NOMO-1 treated with DMSO at 0.1 percent for 48 hours (cell line): ENCODE measurements at regions not wholly inside any gene's neighbourhood (a gene's known extent, or its start where the extent isn't known, plus 50 kb on each side); places are given as distances from the start of the nearest gene placed in this dataset.

Experiments
- DNase-seq: peaks from one replicate; lab custom pipeline; 2025; ENCODE audit not compliant: unreplicated experiment; lab: John Stamatoyannopoulos, UW

- no peak for DNase-seq
Observed at GRCh38 chr6:6518631-6519427, 69.7 kb upstream of the LY86 start.

DNA sequence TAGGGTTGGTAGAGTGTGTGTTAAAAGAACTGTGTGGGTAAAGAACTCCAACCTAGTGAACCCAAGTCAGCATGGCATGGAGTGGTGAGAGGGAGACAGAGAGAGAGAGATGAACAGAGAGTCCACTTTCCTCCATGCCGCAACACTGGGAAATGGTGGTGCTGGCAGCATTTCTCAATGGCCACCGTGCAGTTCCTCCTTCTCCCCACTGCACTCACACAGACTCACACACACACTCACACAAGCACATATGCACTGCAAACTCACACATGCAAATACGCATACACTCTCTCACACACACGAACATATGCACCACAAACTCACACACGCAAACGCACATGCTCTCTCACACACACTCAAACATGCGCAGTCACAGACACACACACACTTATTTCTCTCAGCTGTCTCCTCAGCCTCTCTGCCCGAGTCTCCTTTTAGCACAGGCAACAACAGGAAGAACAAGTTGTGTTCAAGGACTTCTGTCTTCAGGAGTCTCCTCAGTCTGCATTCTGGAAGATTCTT is 66.5 kb upstream of the LY86 start:
- no peak for DNase-seq

DNA sequence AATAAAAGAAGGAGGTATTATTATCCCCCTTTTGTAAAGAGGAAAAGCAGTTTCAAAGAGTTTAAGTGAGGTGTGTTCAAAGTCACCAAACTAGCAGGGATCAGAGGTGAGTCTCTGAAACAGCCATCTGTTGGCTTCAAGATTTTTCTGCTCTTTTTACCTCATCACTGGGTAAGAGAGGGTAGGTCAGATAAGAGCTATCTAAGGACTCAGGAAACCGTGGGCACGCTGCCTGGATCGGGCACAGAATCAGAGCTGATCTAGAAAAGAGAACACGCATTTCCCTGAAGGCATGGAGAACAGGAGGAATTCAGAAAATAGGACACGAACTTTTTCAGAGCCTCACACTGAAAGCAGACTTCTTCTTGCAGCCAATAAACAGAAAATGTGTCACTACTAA is 65.8 kb upstream of the LY86 start:
- no peak for DNase-seq

DNA sequence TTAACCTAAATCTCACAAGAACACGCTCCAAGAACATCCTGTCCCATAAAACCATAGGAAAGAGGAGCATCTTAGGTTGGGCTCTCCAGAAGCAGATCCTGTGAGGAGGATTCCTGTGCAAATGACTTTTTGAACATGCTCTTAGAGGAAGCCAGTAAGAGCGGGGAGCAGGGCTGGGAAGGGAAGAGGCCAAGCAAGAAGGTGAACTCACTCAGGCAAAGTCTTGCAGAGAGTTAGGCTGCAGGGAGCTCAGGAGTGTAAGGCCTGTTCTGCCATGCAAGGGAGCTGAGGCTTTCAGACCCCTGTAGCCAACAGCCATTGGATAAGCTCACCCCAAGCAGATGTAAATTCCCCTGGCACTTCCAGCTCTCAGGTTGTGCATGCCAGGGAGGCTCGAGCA is 63.6 kb upstream of the LY86 start:
- DNase-seq = no peak

GRCh38 chr6:6525933-6526332 is 62.6 kb upstream of the LY86 start:
- no peak for DNase-seq

DNA sequence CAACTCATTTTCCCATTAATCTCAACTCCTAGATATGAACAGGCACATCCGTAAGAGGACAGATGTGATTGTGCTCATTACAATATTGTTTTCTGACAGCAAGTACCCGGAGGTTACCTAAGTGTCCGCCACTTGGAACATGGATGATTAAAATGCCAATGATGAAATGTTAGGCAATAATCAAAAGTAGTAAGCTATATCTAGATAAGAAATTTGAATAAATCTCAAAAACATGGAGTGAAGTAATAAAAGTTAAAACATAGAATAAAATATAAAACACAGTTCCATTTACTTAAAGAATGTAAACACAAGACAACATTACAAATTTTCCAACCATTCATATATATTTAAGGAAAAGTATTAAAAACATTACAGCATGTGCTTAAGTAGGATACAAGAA is 59.2 kb upstream of the LY86 start:
- DNase-seq = no peak

- no peak for DNase-seq
Observed at GRCh38 chr6:6533176-6533575, 55.3 kb upstream of the LY86 start.

- DNase-seq = no peak
Observed at GRCh38 chr6:6534399-6534798, 54.1 kb upstream of the LY86 start.

DNA sequence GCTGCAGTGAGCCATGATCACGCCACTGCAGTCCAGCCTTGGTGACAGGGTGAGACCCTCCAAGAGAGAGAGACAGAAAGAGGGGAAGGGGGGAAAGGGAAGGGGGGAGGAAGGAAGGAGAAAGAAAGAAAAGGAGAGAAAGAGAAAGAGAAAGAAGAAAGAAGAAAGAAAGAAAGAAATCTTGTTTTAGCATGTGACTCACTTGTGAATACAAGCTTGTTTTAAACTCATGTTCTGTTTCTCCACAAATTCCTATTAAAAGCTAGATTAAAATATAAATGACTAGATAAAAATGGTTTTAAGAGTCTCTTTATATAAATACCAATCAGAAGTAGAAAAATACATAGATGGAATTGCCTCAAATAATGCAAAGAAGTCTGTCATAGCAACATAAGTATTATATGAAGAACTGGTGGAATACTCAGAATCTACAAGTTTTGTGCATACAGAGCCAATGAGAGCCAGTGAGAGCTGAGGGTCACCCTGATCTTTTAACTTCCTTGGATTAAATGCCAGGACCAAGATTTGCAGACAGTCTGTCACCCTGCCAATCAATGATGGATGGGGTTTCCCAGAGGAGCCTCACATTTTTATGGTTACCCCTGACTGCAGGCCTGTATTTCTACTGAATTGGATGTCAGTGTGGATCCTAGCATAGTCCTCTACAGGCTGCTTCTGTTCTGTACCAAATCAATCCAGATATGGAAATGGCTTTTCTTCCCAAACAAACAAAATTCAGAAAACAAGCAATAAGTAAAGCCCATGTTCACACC is 50.8 kb upstream of the LY86 start:
- DNase-seq = no peak

DNA sequence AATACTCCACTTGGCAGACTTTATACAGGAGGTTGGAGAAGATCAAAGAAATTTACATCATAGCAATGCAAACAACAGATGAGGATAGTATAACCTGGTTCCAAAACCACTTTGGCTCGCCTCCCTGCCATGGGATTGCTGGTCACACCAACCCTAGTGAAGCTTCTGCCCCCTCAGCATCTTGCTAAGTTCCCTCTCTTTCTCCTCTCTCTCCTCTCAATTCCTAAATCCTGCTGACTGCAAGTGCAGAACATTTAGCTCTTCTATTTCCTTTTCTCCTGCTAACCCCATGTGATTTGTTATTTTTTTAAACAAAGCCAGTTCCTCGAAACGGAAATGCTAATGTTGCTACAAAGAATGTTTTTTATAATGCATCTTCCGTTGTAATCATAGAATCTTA is 50.3 kb upstream of the LY86 start:
- no peak for DNase-seq
